Left hindlimb (tissue), 1 donor: ENCODE measurements at regions not wholly inside any gene's neighbourhood (a gene's known extent, or its start where the extent isn't known, plus 50 kb on each side); places are given as distances from the start of the nearest gene placed in this dataset.
A peak's percentile ranks its signal among the peaks of the same experiment; 100 is the strongest.

Source experiments
- DNase-seq: peaks from one replicate; pipeline ENCODE4 v3.0.0-alpha.2; 2018

DNA sequence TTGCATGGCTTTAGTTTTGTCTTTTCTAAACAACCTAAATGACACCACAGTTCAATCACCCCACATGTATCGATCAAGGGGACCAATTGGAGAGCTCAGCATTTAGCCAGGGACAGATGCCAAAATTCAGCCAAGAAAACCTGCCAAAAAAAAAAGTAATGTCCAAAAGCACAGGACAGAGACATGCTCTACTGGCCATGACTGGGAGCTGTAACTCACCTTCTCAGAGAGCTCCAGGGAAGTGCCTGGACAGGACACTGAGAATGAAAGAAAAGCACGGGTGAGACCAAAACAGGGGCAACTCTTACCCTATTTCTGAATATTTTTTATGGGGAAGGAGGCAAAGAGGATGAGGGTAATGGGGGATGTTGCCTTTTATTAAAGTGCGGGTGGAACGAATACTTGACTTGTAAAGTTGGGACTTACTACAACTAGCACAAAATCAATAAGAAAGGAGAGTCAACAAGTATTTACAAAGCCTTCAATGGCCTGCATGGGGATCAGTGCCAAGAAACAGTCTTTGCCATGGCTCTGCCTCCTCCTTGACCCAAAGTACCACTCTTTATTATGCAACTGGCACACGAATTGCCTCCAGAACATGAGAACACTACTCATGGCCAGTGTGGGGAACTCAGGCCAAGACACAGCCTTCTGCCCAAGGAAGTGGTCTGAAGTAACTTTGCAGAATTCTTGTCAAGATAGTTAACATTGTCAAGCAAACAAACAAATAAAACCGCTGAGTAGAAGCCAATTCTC lies 72.9 kb upstream of the HK2 start:
- DNase-seq, result no peak

GRCh38 chr2:74762789-74763188 lies 71.1 kb upstream of the HK2 start:
- no peak for DNase-seq

GRCh38 chr2:74763962-74764428 lies 69.9 kb upstream of the HK2 start:
- DNase-seq, result no peak

DNA sequence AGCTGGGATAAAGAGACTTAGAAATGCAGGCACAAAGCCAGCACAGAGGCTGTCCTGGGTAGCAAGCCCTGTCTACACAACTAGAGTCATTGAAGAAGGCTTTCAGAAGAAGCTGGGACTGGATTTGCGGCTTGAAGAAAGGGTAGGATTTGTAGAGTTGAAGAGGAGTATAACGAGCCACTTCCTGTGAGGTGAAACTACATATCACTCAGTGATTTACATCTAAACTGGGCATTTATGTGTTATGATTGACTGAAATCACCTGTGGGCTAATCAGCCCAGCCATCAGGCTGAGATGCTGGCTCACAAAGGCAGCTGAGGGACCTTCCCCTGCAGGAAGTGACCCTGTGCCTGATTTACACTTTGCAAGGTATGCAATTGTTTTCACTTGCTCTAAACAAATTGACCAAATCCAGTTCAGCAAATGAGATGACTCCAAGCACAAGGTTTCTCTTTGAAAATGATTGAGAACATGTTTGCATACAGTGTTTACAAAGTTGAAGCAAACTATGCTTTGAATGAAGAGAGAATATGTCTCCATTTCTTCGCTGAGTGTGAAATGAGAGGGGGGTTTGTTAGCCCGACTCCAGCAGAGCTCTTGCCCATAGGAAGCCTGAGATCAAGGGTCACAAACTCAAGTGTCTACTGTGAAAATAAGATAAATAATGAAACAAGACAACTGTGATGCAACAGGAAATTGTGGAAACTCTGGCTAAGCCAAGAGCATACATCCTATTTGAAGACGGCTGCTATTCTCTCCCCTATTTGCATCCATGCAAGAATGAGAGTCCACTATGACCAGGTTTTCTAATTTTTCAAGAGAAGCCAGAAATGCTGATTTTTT lies 69.3 kb upstream of the HK2 start:
- no peak for DNase-seq

DNA sequence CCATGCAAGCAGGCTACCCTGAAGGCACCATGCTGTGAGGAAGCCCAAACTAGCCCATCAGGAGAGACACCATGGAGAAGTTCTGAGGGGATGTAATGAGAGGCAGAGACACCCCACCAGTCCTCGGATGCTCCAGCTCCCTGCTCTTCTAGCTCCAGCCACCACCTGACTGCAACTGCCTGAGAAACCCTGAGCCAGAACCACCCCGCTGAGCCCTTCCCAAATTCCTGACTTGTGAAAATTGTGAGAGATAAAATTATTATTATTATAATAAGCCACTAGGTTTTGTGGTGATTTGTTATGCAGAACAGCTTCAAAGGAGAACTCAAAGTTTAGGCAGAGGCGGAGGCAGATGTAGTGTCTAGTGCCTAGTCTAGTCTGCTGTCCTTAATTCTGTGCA lies 67.1 kb upstream of the HK2 start:
- no peak for DNase-seq

DNA sequence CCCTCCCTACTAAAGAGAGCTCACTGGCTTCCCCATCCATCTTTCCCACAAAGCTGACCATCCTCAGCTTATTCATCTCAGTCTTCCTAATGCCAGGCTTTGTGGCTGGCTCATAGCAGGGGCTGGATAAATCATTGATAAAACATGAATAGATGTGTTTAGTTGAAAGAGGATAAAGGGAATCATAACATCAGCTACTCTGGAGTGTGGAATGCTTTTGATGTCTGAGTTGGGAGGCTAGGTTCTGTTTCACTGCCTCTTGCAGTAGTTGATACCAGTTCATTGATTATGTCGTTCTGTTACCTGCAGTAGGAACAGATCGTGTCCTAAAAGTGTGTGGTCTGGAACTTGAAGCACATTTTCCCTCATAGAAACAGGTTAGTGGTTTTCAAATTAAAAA lies 66.3 kb upstream of the HK2 start:
- no peak for DNase-seq

- no peak for DNase-seq
These were observed 65.5 kb upstream of the HK2 start for GRCh38 chr2:74768401-74768914.

DNA sequence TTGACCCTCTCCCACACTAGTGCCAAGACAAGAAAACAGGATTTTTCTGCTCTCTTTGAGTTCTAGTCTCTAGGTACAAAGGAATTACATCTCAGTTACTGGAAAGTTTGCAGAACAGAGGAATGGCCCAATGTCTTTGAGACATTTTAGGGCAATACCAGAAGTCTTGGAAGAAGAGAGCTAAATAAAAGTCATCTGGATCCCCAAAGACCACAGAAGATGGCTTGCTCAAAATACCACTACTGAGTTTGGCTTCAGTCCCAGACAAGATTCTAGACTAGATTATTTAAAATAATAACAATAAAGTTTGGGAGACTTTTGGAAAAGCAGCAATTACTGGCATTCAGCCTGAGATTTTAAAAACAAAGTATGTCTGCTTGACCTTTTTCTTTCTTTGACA lies 61.9 kb upstream of the HK2 start:
- DNase-seq, result no peak

DNA sequence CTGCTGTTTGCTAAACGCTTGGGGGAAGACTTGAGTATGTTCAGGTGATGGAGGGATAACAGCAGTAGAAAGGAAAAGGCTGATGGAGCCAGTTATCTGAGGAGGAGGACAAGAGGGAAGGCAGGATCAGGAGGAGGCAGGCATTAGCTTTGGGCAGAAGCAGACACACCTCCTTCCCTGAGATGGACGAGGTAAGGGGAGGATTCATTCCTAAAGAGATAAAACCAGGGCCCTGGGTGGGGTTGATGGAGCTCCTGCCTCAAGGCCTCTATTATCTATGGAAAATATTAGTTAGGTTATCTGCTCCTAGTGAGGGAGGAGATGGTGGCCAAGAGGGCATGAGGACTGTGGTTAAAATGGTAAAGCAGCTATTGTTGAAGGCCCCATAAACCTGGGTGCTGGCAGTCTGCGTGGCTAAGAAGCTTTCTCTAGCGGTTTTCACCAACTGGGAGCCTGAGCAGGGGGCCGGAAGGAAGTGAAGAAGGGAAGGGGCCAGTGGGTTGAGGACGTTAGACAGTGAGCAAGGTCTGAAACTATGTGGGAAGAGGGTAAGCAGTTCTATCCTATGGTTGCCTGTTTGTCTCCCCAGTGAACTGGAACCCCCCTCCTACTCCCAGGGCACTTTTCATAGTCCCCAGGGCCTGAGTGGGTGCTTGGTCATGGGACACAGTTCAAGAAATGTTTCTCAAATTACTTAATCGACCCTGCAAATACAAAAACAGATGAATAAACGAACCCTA lies 56.6 kb upstream of the HK2 start:
- DNase-seq, result no peak

DNA sequence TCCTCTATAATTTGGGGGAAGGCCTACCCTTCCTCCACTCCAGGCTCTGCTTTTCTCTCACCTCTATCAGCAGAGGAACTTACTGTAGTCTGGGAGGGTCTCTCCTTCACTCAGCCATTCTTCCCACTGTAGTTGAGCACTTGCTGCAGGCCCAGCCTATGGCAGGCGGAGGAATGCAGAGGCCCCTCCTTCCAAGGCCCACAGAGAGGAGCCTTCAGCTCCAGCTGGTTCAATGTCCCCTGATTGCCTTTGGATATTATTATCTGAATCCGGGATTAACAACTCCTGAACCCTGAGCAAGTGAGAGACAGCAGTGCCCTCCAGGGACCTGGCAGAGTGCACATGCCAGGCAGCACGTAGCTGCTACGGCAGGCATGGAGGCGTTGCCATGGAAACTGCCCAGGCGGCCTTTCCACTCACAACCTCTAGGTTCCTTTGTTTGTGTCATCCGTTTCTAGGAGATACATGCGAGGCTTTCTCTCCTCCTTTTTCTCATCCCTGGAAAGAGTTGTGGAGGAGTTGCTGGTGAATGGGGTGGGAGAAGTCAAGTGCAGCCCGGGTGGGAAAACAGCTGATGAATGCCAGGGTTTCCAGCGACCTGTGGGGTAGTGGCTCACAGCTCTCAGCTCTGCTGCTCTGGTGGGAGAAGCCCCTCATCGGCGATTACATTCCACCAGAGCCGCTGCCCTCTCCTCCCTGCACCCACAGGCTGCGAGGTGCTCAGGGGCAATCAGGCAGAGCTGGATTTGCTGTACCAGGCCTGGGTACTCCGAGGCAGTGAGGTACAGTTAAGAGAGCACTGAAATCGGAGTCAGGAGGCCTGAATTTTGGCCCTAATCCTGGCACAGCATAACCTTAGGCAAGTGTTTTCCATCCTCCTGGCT lies 55.3 kb upstream of the HK2 start:
- peak; percentile 41 for DNase-seq

- no peak for DNase-seq
These were observed 54.7 kb upstream of the HK2 start for GRCh38 chr2:74779265-74779558.

DNA sequence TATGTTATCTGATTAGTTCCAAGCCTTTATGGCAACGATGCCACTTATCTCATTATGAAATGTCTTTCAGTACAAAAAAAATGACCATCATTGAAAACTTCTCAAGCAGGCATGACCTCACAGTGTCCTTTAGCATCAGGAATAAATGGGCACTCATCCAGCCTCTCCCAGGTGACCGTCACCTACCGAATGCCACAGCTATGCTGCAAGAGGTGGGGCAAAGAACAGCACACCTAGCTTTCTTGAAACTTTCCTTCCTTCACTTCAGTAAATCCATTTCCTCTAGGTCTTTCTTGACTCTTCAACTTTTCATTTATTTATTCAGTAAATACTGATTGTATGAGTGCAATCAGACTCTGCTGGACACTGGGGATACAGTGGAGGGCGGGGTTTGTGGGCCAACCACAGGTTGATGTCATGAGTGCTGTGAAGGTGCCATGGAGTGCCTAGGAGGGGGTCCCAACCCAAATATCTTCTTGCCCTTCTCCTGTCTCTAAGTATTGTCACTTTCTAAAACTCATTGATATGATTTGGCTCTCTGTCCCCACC lies 54.3 kb upstream of the HK2 start:
- DNase-seq, result no peak
